GM19035 (cell line): ENCODE measurements at regions not wholly inside any gene's neighbourhood (a gene's known extent, or its start where the extent isn't known, plus 50 kb on each side); places are given as distances from the start of the nearest gene placed in this dataset.

Experiments
- ATAC-seq: cut with Tn5 transposase; IDR thresholded peaks from one replicate; pipeline ENCODE4 v1.9.1; 2021; ENCODE audit not compliant: unreplicated experiment

- no peak for ATAC-seq
Measured at GRCh38 chr5:133778636-133779035, 166.3 kb upstream of the FSTL4 start.

DNA sequence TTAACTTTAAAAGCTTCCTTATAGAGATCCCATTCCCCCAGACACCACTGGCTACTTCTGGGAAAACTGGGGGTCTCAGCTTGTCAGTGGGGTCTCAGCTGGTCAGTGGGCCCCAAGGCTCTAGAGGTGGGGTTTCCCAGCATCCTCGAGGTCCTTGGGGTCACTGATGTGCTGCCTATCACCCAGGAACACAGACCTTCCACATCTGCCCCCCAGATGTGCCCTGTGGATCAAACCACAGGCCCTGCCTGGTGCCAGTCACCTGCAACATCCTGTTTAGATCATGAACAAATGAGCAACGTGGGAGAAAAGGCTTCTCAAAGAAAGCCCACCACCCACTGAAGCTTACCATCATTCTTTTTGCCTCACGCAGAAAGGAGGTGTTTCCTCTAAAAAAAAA is 165.6 kb upstream of the FSTL4 start:
- ATAC-seq: no peak

GRCh38 chr5:133775584-133776304 is 163.4 kb upstream of the FSTL4 start:
- ATAC-seq: no peak

DNA sequence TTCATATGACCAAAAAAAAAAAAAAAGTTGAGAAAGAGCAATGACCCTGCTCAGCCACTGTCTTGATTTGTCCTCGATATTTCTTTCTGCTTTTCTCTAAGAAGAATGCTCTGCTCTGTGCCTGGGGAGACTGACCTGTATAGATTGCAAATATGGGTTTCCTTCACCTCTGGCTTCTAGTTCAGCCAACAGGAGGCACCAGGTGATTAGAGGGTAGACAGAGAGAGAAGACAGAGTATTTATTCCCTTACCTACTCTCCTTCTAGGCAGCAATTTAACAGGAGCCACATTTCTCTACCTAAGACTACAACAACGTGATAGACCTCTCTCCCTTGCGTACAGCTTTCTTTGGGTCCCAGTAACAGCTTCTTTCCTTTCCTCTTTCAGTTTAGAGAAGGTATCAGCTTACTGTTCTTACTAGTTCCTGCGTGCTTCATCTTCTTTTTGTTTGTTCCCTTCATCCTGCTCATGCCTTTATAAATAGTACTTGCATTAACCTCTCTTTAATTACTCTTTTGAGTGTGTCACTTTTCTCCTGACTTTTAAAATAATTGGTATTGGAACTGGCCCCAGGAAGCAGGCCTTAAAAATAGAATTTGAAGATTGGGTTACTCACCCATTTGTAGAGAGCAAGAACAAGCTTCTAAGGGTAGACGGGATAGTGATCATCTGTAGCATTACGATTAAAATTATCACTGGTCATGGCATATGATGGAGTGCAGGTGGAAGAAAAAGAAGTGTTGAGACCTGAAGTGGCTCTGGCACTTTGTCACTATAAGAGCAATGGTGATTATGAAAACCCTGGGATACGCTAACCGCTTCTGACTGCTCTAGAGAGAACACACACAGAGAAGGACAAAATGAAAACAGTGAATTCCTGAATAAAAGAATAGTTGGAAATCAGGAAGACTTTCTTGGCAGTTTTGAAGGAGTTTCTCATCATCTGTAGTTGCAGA is 161.2 kb upstream of the FSTL4 start:
- ATAC-seq: no peak

GRCh38 chr5:133769842-133770241 is 157.5 kb upstream of the FSTL4 start:
- ATAC-seq: no peak

GRCh38 chr5:133763744-133764143 is 151.4 kb upstream of the FSTL4 start:
- no peak for ATAC-seq

DNA sequence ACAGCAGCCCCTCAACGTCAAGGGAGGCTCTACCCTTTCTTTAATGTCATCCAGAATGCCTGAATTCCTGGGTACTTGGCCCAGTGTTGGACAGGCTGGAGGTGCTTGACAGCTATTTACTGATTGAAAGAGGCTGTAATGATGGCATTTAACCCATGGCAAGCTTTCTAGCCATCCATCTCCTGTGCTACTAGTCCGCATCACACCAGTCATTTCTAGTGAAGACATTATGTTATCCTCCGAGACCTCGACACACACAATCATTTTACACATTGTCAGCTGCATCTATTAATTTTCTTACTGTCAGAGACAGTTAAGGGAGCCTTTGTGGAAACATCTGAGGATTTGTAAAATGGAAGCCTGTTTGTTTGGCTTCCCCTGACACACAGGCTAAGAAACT is 149.3 kb upstream of the FSTL4 start:
- no peak for ATAC-seq

DNA sequence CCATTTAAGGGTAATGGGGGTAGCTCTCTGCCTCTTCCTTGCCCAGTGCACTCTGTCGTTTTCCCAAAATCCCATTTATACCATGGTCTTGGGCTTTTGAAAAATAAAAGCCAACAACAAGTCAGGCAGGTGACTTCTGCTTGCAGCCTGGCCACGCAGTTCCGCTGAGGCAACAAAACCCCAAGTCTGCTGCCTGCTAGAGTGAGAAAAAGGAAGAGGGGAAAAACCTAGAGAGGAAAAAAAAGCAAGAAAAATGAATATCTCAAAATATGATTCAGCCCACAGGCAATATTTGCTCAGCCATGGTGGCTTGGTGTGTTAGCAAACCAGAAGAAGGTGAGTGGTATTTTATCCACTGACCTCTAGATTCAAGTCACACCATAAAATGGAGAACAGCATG is 148.2 kb upstream of the FSTL4 start:
- ATAC-seq: no peak

GRCh38 chr5:133758641-133759040 is 146.3 kb upstream of the FSTL4 start:
- ATAC-seq: no peak

- ATAC-seq: no peak
Measured at GRCh38 chr5:133757396-133757945, 145.1 kb upstream of the FSTL4 start.

- no peak for ATAC-seq
Measured at GRCh38 chr5:133756756-133757155, 144.4 kb upstream of the FSTL4 start.

- no peak for ATAC-seq
Measured at GRCh38 chr5:133756036-133756435, 143.7 kb upstream of the FSTL4 start.

GRCh38 chr5:133754575-133755169 is 142.3 kb upstream of the FSTL4 start:
- ATAC-seq: no peak

DNA sequence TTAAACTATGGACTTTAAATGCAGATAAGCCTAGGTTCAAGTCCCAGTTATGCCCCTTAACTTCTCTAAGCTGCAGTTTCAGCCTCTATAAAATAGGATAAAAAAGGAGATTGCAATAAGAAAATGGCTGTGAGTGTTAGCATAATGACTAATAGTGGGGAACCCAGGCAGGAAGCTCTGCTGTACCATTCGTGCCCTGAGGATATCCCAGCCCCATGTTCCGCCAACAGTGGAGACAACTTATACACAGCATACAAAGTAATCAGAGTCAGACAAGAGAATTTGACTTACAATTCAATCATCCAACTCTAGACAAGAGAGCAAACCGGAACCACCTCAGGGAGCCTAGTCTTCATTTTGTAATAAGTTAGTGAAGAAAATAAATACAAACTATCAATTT is 141.5 kb upstream of the FSTL4 start:
- ATAC-seq: no peak

DNA sequence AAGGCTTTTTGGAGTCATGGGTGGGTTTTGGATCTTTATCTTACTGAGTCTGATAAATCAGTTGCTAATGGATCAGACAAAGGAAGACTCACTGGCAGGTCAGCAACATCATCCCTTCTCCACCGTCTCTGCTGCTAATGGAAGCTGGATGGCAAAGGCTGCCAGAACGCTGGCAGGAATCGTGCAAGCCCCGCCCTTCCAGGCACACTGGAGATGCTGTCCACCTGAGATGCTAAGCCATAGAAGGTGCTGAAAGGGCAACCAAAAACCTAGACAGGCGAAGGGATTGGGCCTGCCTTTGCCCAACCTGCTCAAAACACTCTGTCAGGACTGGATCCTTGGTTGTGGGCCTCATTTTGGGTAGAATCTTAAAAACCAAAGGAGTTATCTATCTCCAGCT is 139.5 kb upstream of the FSTL4 start:
- ATAC-seq: no peak

GRCh38 chr5:133751421-133751820 is 139.1 kb upstream of the FSTL4 start:
- no peak for ATAC-seq

- ATAC-seq: no peak
Measured at GRCh38 chr5:133750856-133751255, 138.5 kb upstream of the FSTL4 start.

DNA sequence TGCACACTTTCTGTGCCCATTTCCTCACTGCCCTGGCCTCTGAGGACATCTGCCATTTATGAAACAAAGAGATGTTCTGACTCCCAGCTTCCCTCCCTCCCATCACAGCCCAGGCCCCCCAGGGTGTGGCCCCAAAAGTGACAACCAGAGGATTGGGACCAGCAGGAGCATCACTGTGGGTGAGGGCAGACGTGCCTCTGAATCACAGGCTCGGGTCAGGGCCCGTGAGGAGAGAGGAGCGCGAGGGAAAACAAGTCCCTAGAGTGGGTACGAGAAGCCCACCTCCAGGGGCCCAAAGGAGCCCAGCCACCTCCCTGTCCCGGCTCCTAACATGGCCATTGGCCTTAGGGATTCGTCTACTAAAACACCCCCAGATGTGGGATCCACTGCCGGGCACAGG is 138.0 kb upstream of the FSTL4 start:
- no peak for ATAC-seq

GRCh38 chr5:133749331-133749985 is 137.1 kb upstream of the FSTL4 start:
- no peak for ATAC-seq

- no peak for ATAC-seq
Measured at GRCh38 chr5:133746834-133747233, 134.5 kb upstream of the FSTL4 start.

- ATAC-seq: no peak
Measured at GRCh38 chr5:133744960-133745308, 132.6 kb upstream of the FSTL4 start.
